ENCODE measurements at regions not wholly inside any gene's neighbourhood (a gene's known extent, or its start where the extent isn't known, plus 50 kb on each side); places are given as distances from the start of the nearest gene placed in this dataset.

DNA sequence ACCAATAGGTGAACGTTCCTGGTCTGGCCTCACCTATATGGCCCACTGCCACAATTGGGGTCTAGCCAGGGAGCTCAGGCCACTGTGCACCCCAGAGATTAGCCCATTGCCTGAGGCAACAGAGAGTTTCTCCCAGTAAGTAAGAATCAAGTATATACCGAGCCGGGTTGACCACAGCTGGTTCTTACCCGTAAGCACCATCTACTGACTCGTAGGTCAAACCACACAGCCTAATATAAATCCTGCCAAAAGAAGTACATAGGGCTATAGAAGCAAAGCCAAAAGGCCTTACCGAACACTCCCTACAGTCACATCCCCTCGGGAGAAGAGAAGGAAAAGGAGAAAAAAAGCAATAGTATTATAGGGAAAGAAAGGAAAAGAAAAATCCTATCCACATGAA is 463.6 kb upstream of the GJE1 start:
- TF ChIP-seq CTCF (IDR thresholded peaks at IDR 0.05 in 4 of 5, conservative IDR thresholded peaks at IDR 0.05 in 1 of 5) (no peak), POLR2A (IDR thresholded peaks at IDR 0.05) (no peak)
